Neural cell (in vitro differentiated cells): ENCODE measurements at regions not wholly inside any gene's neighbourhood (a gene's known extent, or its start where the extent isn't known, plus 50 kb on each side); places are given as distances from the start of the nearest gene placed in this dataset.

ENCODE experiments used
- H2AFZ ChIP-seq: fragments of 200-600, 300-800 bp; sonication (generic), shearing (Covaris generic); 2 replicates; pipeline ENCODE4 v1.6.0; 2014; ENCODE audit warnings: low read depth, mild to moderate bottlenecking, antibody characterized with exemption, low read length, moderate library complexity
- H3F3A ChIP-seq: fragments of 200-600 bp; shearing (Covaris generic); 2 replicates; pipeline ENCODE4 v1.6.1; 2016; ENCODE audit warnings: mild to moderate bottlenecking, moderate library complexity, mixed read lengths, antibody characterized with exemption, low read length; ENCODE audit not compliant: insufficient read depth, poor library complexity, severe bottlenecking
- H3K27ac ChIP-seq: fragments of 200-600, 300-800 bp; sonication (generic), shearing (Covaris generic); 2 replicates; pipeline ENCODE4 v1.5.1; 2014; ENCODE audit warnings: mild to moderate bottlenecking, low read length, moderate library complexity
- H3K27me3 ChIP-seq: fragments of 300-800, 200-600 bp; sonication (generic), shearing (Covaris generic); 2 replicates; pipeline ENCODE4 v1.6.0; 2014; ENCODE audit warnings: mild to moderate bottlenecking, low read depth, low read length, moderate library complexity; ENCODE audit not compliant: insufficient read depth
- H3K36me3 ChIP-seq: fragments of 300-800, 200-600 bp; sonication (generic), shearing (Covaris generic); 2 replicates; pipeline ENCODE4 v1.5.1; 2014; ENCODE audit warnings: mild to moderate bottlenecking, antibody characterized with exemption, low read length, moderate library complexity; ENCODE audit not compliant: insufficient read depth
- H3K4me2 ChIP-seq: fragments of 300-800, 200-600 bp; sonication (generic), shearing (Covaris generic); 2 replicates; pipeline ENCODE4 v1.6.0; 2014; ENCODE audit warnings: mild to moderate bottlenecking, low read length
- H3K4me3 ChIP-seq: fragments of 300-800, 200-600 bp; sonication (generic), shearing (Covaris generic); 2 replicates; pipeline ENCODE4 v1.5.1; 2014; ENCODE audit warnings: mild to moderate bottlenecking, low read length, moderate library complexity
- H3K79me2 ChIP-seq: fragments of 200-600 bp; shearing (Covaris generic); replicated peaks from 2 replicates; pipeline ENCODE4 v1.6.0; 2014; ENCODE audit warnings: mild to moderate bottlenecking, low read length, moderate library complexity; ENCODE audit not compliant: insufficient read depth
- H3K9ac ChIP-seq: fragments of 300-800, 200-600 bp; sonication (generic), shearing (Covaris generic); 2 replicates; pipeline ENCODE4 v1.6.1; 2016; ENCODE audit warnings: mild to moderate bottlenecking, low read length, mixed read lengths
- H3K9me2 ChIP-seq: fragments of 200-600 bp; shearing (Covaris generic); 2 replicates; pipeline ENCODE4 v1.6.1; 2016; ENCODE audit warnings: mild to moderate bottlenecking, low read length, mixed read lengths; ENCODE audit not compliant: insufficient read depth
- H3K9me3 ChIP-seq: fragments of 200-600, 300-800 bp; sonication (generic), shearing (Covaris generic); 2 replicates; pipeline ENCODE4 v1.6.1; 2016; ENCODE audit warnings: mild to moderate bottlenecking, mixed run types, low read length, moderate library complexity, mixed read lengths
- H4K20me1 ChIP-seq: fragments of 200-600 bp; shearing (Covaris generic); 2 replicates; pipeline ENCODE4 v1.6.1; 2016; ENCODE audit warnings: mild to moderate bottlenecking, mixed run types; ENCODE audit not compliant: insufficient read depth
- CTCF ChIP-seq: fragments of 450-650 bp; IDR thresholded peaks from 2 replicates; pipeline ENCODE4 v1.5.1; 2014; ENCODE audit warnings: antibody characterized with exemption, mild to moderate bottlenecking, moderate library complexity; ENCODE audit not compliant: poor library complexity, severe bottlenecking
- EP300 ChIP-seq: fragments of 450-650 bp; conservative IDR thresholded peaks from 2 replicates; pipeline ENCODE4 v1.6.1; 2014; ENCODE audit warnings: antibody characterized with exemption, mild to moderate bottlenecking, moderate library complexity; ENCODE audit not compliant: poor library complexity, severe bottlenecking
- EZH2 ChIP-seq: fragments of 200-600, 300-800 bp; shearing (Covaris generic), sonication (generic); IDR thresholded peaks from 2 replicates; pipeline ENCODE4 v1.6.1; 2014; ENCODE audit warnings: antibody characterized with exemption, low read length, borderline replicate concordance, mild to moderate bottlenecking; ENCODE audit not compliant: insufficient read depth, poor library complexity, severe bottlenecking
- MXI1 ChIP-seq: fragments of 450-650 bp; conservative IDR thresholded peaks from 2 replicates; pipeline ENCODE4 v1.6.1; 2014; ENCODE audit warnings: antibody characterized with exemption, mild to moderate bottlenecking; ENCODE audit not compliant: poor library complexity, severe bottlenecking
- POLR2AphosphoS5 ChIP-seq: IDR thresholded peaks from 2 replicates; pipeline ENCODE4 v1.6.1; 2012
- RAD21 ChIP-seq: fragments of 450-650 bp; conservative IDR thresholded peaks from 2 replicates; pipeline ENCODE4 v1.6.1; 2014; ENCODE audit warnings: antibody characterized with exemption, mild to moderate bottlenecking, moderate library complexity
- SMC3 ChIP-seq: fragments of 450-650 bp; conservative IDR thresholded peaks from 2 replicates; pipeline ENCODE4 v1.6.1; 2014; ENCODE audit warnings: antibody characterized with exemption, mild to moderate bottlenecking, moderate library complexity; ENCODE audit not compliant: poor library complexity
- TAF1 ChIP-seq: IDR thresholded peaks from 2 replicates; pipeline ENCODE4 v1.6.1; 2012; ENCODE audit warnings: low read depth
- TF ChIP-seq, protein P1 (sequence below): IDR thresholded peaks from 2 replicates; pipeline ENCODE4 v1.6.1; 2012; ENCODE audit warnings: borderline replicate concordance

DNA sequence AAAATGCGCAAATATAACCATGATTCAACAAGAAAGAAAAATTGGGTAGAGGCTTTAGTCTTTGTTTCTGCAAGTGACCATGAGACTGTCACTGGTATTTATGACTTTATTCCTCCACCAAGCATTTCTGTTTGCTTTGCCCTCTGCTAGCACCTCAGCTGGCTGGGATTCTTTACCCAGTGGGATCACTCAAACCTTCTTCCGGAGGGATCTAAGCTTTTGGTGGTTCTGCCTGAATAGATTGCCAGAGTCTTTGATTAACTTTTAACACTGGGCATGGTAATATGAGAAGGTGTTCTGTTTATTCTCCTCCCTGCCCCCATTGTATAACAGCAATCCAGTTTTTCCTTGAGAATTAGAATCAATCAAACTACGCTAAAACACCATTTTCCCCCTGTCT, 59.1 kb upstream of the FBN2 start:
- no peaks in the 10 kb centered on the region for H3K27me3 ChIP-seq
- no peak overlapping the region for H3K27ac ChIP-seq
- H3K9me3 ChIP-seq = no peaks in the 10 kb centered on the region
- no peak overlapping the region for H2AFZ ChIP-seq
- no peak overlapping the region for H3K4me2 ChIP-seq
- no peak for TF ChIP-seq SMC3
- TF ChIP-seq POLR2AphosphoS5 = no peak
- TF ChIP-seq EZH2 = no peak
- TF ChIP-seq EP300 = no peak
- no peak for TF ChIP-seq RAD21
- no peaks in the 10 kb centered on the region for H3F3A ChIP-seq
- no peaks in the 10 kb centered on the region for H3K79me2 ChIP-seq
- H3K9me2 ChIP-seq = no peaks in the 10 kb centered on the region
- no peak overlapping the region for H3K4me3 ChIP-seq
- no peak overlapping the region for H3K9ac ChIP-seq
- H4K20me1 ChIP-seq = no peaks in the 10 kb centered on the region
- no peaks in the 10 kb centered on the region for H3K36me3 ChIP-seq

GRCh38 chr5:128613128-128613527, 75.1 kb upstream of the FBN2 start:
- H3K79me2 ChIP-seq = no peaks in the 10 kb centered on the region
- H4K20me1 ChIP-seq = no peaks in the 10 kb centered on the region

More at GRCh38 chr5:128613128-128613527, 75.1 kb upstream of the FBN2 start:
- no peak for TF ChIP-seq POLR2AphosphoS5
- no peak for TF ChIP-seq TAF1
- TF ChIP-seq SMC3 = no peak
- no peak for TF ChIP-seq MXI1
- TF ChIP-seq, protein P1, sequence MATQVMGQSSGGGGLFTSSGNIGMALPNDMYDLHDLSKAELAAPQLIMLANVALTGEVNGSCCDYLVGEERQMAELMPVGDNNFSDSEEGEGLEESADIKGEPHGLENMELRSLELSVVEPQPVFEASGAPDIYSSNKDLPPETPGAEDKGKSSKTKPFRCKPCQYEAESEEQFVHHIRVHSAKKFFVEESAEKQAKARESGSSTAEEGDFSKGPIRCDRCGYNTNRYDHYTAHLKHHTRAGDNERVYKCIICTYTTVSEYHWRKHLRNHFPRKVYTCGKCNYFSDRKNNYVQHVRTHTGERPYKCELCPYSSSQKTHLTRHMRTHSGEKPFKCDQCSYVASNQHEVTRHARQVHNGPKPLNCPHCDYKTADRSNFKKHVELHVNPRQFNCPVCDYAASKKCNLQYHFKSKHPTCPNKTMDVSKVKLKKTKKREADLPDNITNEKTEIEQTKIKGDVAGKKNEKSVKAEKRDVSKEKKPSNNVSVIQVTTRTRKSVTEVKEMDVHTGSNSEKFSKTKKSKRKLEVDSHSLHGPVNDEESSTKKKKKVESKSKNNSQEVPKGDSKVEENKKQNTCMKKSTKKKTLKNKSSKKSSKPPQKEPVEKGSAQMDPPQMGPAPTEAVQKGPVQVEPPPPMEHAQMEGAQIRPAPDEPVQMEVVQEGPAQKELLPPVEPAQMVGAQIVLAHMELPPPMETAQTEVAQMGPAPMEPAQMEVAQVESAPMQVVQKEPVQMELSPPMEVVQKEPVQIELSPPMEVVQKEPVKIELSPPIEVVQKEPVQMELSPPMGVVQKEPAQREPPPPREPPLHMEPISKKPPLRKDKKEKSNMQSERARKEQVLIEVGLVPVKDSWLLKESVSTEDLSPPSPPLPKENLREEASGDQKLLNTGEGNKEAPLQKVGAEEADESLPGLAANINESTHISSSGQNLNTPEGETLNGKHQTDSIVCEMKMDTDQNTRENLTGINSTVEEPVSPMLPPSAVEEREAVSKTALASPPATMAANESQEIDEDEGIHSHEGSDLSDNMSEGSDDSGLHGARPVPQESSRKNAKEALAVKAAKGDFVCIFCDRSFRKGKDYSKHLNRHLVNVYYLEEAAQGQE = no peak
- TF ChIP-seq EP300 = no peak
- TF ChIP-seq RAD21 = no peak
- TF ChIP-seq EZH2 = no peak
- TF ChIP-seq CTCF = no peak
- H2AFZ ChIP-seq = no peak overlapping the region
- H3K9me3 ChIP-seq = no peaks in the 10 kb centered on the region
- no peak overlapping the region for H3K9ac ChIP-seq
- H3K4me2 ChIP-seq = no peak overlapping the region
- no peak overlapping the region for H3K27ac ChIP-seq
- H3K27me3 ChIP-seq = no peaks in the 10 kb centered on the region
- no peaks in the 10 kb centered on the region for H3K36me3 ChIP-seq
- H3F3A ChIP-seq = no peaks in the 10 kb centered on the region
- no peaks in the 10 kb centered on the region for H3K9me2 ChIP-seq
- no peak overlapping the region for H3K4me3 ChIP-seq
